GM18511 (cell line): ENCODE measurements at regions not wholly inside any gene's neighbourhood (a gene's known extent, or its start where the extent isn't known, plus 50 kb on each side); places are given as distances from the start of the nearest gene placed in this dataset.
"Not testable (repeated sequence)": the region's sequence is repeated elsewhere in the genome, so short reads cannot be mapped to it uniquely, and the experiment has no call there.

Experiments
- ATAC-seq: cut with Tn5 transposase; IDR thresholded peaks from one replicate; pipeline ENCODE4 v1.9.1; 2021; ENCODE audit warnings: mild to moderate bottlenecking, moderate library complexity; ENCODE audit not compliant: unreplicated experiment

- no peak for ATAC-seq
These were observed 600.5 kb upstream of the SLIT2 start for GRCh38 chr4:19650903-19651864.

- ATAC-seq = no peak
These were observed 606.1 kb upstream of the SLIT2 start for GRCh38 chr4:19645589-19645988.

GRCh38 chr4:19636451-19636850 is 615.3 kb upstream of the SLIT2 start:
- no peak for ATAC-seq

- ATAC-seq = no peak
These were observed 619.9 kb upstream of the SLIT2 start for GRCh38 chr4:19631814-19632213.

- no peak for ATAC-seq
These were observed 627.8 kb upstream of the SLIT2 start for GRCh38 chr4:19623866-19624265.

DNA sequence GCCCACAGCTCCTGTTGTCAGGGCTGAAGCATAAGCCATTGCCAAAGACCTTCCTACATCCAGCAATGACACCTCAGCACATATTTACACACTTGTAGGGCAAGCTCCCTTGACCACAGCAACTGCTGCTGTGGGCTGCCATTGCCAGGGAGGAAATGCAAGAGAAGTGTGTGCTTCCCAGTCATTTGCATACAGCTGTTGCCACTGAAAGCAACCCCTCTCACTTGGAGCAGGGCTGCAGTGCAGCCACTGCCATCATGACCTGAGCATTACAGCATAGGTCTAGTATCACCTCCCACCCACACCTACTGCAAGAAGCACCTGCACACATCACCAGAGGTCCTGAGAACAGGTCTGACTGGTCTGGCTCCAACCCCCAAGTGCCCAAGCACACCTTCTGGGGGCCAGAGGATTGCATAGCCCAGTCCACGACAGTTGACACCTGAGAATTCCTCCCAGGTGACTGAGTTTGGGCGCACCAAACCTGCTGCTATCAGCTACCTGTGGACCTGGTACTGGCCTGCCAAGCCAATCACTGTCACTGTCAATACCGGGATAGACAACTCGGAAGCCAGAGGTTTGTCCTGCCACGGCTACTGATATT is 636.5 kb upstream of the SLIT2 start:
- ATAC-seq = no peak

DNA sequence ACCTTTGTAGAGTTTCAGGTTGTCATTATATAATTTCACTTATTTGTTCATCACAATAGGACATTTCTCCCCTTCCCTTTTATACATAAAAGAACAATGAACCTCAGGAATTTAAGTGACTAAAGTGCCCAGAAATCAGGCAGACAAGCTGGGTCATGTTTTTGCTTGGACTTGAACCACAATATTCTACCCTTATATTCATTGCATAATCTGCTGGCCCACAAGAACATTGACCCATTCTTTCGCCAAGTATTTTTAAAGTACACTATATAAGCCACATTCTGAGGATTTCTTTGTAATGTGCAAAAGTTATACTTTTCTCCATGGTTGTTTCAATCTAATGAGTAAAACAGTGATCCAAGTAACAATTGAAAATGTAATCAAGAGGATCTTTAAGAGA is 637.5 kb upstream of the SLIT2 start:
- no peak for ATAC-seq

DNA sequence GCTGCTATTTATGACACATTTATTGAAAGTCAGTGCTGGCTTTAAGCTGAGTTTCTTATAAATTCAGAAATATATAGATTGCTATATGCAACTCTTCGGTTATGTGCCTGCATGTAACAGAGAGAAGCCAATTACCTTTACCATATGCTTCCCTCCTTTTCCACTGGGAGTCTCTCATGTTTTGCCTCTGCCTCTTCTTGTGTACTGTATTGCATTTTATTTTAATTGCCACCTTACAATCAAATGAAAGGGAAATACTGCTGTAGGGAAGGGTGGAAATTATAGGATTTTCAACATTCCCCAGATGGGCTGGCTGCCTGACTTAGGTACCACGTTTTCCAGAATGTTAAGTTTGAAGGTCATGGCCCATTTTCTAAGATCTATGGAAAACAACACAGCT is 655.4 kb upstream of the SLIT2 start:
- no peak for ATAC-seq

- no peak for ATAC-seq
These were observed 659.3 kb upstream of the SLIT2 start for GRCh38 chr4:19592391-19592790.

DNA sequence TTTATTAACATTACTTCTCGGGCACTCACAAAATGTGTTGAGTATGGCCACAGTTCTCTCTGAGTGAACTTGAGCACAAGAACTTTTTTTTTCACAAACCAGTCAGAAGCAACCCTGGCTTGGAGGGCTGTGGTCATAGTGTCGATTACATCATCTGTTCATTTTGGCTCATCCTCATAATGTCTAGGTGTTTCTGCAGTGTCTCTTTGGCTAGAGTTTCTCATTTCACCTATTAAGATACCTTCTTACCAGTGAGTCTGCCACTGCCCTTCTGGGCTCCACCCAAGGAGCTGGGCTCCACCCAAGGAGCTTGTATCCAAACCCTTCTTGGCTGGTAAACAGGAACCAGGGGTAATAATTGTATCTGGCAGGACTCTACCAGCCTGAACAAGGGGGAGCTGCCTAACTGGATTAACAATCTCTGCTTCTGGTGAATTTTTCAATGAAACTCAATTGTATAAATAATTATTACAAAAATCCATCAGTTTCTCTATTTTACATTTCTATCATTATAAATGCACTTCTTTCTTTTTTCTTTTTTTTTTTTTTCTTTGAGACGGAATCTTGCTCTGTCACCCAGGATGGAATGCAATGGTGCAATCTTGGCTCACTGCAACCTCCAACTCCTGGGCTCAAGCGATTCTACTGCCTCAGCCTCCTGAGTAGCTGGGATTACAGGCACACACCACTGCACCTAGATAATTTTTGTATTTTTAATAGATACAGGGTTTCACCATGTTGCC is 667.7 kb upstream of the SLIT2 start:
- no peak for ATAC-seq

GRCh38 chr4:19580095-19580494 is 671.6 kb upstream of the SLIT2 start:
- no peak for ATAC-seq

DNA sequence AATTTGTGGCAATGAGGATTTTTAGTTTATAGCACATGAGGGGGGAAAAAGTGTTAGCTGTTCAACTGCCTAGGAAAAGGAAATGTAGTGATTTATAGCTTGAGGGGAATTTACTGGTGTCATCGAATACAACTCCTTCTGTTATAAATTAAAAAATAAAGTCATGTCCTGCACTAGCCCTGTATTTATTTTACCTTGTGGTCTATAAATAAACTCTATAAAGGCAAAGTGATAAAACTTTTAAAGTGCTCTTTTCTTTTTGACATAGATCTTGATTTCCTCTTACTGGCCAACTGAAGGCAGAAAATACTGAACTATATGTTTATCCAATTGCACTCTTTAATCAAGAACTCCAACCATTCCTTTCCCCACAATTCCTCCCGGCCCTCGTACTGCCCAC is 672.1 kb upstream of the SLIT2 start:
- ATAC-seq = no peak

- no peak for ATAC-seq
These were observed 674.6 kb upstream of the SLIT2 start for GRCh38 chr4:19577097-19577496.

DNA sequence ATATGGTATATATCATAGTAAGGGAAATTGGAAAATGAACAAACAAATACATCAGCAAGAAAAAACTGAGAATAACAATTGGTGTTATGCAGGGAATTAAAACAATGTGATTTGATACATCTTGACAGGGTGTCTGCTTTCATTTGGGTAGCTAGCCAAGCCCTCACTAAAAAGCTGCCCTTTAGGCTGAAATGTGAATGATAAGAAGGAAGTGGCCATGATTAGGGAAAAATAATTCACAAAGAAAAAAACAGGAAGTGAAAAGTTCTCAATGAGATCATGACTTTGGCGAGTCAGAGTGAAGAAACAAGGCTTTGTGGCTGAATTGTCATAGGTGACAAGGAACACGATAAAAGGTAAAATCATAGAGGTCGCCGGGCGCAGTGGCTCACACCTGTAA is 675.8 kb upstream of the SLIT2 start:
- ATAC-seq = no peak

- no peak for ATAC-seq
These were observed 685.7 kb upstream of the SLIT2 start for GRCh38 chr4:19566041-19566440.

DNA sequence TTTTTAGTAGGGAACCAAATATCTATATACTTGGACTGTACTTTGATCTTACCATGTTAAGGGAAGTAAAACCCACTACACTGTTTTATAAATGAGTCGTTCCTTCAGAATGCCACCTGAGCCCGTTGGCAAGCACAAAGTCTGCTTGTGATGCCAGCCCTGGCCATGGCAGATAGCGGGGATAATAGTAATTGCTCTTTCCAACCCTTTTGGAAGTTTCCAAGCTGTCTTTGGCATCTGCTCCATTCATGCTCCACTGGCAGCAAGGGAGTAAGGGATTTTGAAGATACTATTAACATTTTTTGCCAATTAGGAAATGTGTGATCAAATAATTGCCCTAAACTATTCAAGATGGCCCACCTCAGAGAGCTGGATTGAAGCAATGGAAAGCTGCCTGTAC is 689.2 kb upstream of the SLIT2 start:
- no peak for ATAC-seq

DNA sequence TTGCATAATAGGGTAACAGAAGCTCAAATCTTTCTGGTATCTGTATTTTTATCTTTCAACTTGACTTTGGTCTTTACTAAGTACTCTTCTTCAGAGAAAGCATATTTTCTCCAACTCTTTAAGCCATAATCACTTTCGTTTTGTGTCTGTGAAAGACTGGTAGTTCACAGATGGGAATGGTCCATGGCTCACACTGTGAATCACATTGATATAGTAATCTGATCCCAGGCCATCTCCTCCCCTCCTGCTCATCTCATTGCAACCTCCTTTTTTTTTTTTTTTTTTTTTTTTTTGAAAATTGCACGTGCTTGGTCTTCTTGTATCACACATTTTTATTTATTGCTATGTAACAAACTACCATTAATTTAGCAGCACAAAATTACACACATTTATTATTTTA is 694.5 kb upstream of the SLIT2 start:
- ATAC-seq = no peak

DNA sequence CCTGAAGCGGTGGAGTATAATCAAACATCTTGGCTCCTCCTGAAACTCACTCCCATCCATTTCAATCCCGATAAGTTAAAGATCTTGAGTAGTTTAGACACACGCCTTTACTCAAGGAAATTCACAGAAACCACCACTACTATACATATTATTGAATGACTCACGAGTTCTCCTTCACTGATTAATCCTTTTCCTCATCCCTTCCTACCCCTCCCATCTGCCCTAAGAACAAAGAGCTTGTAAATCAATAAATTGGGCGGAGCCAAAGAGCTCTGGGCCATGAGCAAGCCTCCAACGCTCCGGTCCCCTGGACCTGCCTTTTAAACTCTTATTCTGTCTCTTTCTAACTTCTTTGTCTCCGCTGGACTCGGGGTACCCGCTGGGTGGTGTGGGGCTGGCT is 695.4 kb upstream of the SLIT2 start:
- not testable (repeated sequence) for ATAC-seq

DNA sequence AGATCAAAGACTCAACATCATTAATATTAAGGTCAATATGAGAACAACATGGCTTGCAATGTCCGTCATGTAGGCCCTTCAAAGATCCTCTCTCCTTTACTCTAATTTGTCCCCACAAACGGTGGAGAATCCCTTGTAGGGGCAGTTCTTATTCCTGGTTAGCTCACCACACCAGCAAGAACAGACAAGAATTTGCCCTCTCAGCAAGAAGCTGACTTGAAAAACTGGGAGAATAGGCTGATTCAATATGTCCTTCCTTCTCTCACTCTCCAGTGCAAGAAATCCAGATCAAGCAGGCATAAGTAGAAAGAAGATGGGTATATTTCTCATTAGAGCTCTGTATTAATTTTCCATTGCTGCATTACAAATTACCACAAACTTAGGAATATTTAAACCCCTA is 704.2 kb upstream of the SLIT2 start:
- no peak for ATAC-seq

DNA sequence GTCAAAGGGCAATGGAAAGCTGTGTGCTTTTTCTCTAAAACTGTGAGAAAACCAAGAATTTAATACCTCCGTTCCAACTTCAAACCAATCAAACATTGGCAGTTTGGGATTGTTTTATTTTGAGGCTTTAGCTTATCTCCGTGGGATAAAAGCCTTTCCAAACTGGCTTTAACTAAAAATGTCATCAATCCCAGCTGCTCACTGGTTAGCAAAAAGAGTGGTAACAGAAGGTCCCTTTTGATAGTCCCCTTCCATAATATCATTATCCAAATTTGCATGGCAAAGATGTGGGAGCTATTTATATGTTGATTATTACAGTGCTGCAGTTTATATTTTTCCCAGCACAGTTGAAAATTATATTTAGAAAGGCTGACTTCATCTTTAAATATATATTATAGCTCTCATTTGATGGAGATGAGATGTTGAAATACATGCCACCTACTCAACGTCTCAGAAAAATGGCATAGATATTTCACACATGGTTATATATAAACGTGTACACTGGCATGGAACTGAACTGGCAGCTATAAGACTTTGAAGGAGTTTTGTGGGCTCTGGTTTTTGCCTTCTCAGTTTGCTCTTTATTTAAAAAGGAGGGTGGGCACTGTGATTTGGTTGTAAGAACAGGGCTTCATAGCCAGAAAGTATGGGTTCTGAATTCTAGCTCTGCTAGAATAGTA is 707.1 kb upstream of the SLIT2 start:
- ATAC-seq = no peak

DNA sequence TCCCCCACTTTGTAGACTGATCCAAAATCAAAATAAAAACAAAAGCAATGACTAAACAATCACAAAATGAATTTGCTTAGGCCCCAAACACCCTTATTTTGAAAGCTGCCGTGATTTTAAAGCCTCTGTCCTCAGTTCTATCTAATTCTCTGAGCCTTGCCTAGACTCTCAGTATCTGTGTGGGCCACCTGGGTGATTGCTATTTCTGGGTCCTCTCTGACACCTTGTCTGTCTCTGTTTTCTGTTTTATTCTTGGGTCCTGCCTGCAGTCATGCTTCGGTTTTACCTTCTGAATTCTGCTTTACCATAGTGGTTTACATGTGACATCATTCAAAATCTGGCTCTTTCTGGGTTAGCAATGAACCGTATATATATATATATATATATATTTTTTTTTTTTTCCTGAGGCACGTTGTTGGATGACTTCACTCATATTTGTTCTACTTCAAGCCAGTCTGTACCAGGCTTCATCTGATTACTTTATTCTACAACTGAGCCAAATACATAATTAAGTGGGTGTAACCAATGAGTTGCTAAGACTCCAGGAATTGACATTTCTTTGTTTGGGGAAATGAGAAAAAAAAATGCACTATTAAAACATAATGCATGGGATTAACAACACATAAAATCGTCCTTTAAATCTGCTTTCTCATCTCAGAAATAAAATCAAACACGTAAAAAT is 710.7 kb upstream of the SLIT2 start:
- no peak for ATAC-seq
